RWPE2 (cell line): ENCODE measurements at regions not wholly inside any gene's neighbourhood (a gene's known extent, or its start where the extent isn't known, plus 50 kb on each side); places are given as distances from the start of the nearest gene placed in this dataset.
A peak's percentile ranks its signal among the peaks of the same experiment; 100 is the strongest.

Source experiments
- ATAC-seq: fragments of 200-7000 bp; cut with Tn5 transposase; 3 replicates; pipeline ENCODE4 v1.9.1; 2021; ENCODE audit warnings: low read depth
- DNase-seq: peaks from one replicate; pipeline ENCODE4 v3.0.0-alpha.2; 2020; ENCODE audit warnings: low spot score
- H3K27ac ChIP-seq: fragments of 450-650 bp; 2 replicates; pipeline ENCODE4 v1.5.1; 2017; ENCODE audit warnings: mild to moderate bottlenecking; ENCODE audit not compliant: poor library complexity, severe bottlenecking
- H3K27me3 ChIP-seq: fragments of 250-450 bp; sonication (Bioruptor Pico); 2 replicates; pipeline ENCODE4 v1.5.1; 2021; ENCODE audit warnings: mild to moderate bottlenecking, moderate library complexity; ENCODE audit not compliant: insufficient read depth, poor library complexity, severe bottlenecking
- H3K36me3 ChIP-seq: fragments of 250-450 bp; sonication (Bioruptor Pico); 2 replicates; pipeline ENCODE4 v1.5.1; 2020; ENCODE audit warnings: low read depth, mild to moderate bottlenecking, moderate library complexity
- H3K4me1 ChIP-seq: fragments of 250-450 bp; sonication (Bioruptor Pico); 2 replicates; pipeline ENCODE4 v1.5.1; 2021; ENCODE audit warnings: mild to moderate bottlenecking, moderate library complexity; ENCODE audit not compliant: insufficient read depth, poor library complexity, severe bottlenecking
- H3K4me3 ChIP-seq: fragments of 250-450 bp; sonication (Bioruptor Pico); 2 replicates; pipeline ENCODE4 v1.5.1; 2021; ENCODE audit warnings: mild to moderate bottlenecking, moderate library complexity; ENCODE audit not compliant: severe bottlenecking
- H3K9me3 ChIP-seq: fragments of 250-450 bp; sonication (Bioruptor Pico); 2 replicates; pipeline ENCODE4 v1.5.1; 2021; ENCODE audit warnings: mild to moderate bottlenecking, moderate library complexity; ENCODE audit not compliant: severe bottlenecking
- TF ChIP-seq, protein P1 (sequence below): fragments of 450-650 bp; IDR thresholded peaks from one replicate; pipeline ENCODE4 v1.5.1; 2017; ENCODE audit warnings: mild to moderate bottlenecking, moderate library complexity; ENCODE audit not compliant: poor library complexity, severe bottlenecking

DNA sequence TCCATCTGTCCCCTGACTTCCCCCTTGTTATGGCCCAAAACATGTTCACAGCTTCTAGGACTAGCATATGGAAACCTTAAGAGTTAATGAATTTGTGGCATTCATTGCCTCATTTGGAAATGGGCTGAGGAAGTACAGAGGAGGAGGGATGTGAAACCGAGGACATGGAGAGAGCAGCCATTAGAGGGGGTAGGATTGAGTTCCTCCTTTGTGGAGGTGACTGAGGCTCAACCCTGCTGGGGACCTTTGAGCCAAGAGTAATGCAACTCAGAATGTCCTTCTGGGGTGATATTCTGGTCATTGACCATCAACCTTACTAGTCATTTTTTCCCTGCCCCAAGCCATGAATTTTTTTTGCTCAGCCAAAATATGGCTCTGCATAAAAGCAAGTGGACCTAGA, 109.4 kb downstream of the ZNF518B start:
- H3K4me3 ChIP-seq: no peak overlapping the region
- H3K27me3 ChIP-seq: no peaks in the 10 kb centered on the region
- no peak for ATAC-seq
- no peaks in the 10 kb centered on the region for H3K9me3 ChIP-seq
- DNase-seq: no peak
- no peaks in the 10 kb centered on the region for H3K36me3 ChIP-seq
- TF ChIP-seq, protein P1, sequence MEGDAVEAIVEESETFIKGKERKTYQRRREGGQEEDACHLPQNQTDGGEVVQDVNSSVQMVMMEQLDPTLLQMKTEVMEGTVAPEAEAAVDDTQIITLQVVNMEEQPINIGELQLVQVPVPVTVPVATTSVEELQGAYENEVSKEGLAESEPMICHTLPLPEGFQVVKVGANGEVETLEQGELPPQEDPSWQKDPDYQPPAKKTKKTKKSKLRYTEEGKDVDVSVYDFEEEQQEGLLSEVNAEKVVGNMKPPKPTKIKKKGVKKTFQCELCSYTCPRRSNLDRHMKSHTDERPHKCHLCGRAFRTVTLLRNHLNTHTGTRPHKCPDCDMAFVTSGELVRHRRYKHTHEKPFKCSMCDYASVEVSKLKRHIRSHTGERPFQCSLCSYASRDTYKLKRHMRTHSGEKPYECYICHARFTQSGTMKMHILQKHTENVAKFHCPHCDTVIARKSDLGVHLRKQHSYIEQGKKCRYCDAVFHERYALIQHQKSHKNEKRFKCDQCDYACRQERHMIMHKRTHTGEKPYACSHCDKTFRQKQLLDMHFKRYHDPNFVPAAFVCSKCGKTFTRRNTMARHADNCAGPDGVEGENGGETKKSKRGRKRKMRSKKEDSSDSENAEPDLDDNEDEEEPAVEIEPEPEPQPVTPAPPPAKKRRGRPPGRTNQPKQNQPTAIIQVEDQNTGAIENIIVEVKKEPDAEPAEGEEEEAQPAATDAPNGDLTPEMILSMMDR: no peak
- H3K27ac ChIP-seq: peak overlapping the region; percentile 77
- H3K4me1 ChIP-seq: peaks cover 18% of the 10 kb centered on the region

DNA sequence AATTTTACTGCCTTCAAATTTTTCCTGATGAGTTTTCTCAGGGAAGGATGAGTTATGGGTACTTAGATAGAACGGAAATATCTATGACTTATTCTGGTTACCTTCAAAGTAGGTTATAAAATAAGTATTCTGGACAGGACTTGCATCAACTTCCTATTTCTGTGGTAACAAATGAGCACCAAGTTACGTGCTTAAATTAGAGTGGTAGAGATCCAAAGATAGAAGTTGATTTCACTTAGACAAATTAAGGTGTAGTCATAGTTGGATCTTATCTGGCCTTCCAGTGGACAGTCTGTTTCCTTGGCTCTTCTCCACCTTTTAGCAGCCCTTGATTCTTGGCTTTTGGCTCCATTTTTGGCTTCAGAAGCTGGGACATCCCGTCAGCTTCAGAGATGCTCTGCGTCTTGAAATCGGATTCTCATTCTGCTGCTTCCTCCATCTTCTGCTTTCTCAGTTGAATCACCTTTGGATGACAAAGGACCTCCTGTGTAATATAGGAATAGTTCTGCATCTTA, 109.9 kb downstream of the ZNF518B start:
- no peak overlapping the region for H3K4me3 ChIP-seq
- H3K27ac ChIP-seq: peak overlapping the region; percentile 77
- no peaks in the 10 kb centered on the region for H3K9me3 ChIP-seq
- DNase-seq: no peak
- H3K36me3 ChIP-seq: no peaks in the 10 kb centered on the region
- no peaks in the 10 kb centered on the region for H3K27me3 ChIP-seq
- TF ChIP-seq, protein P1: no peak
- ATAC-seq: peak; percentile 48
- peaks cover 18% of the 10 kb centered on the region for H3K4me1 ChIP-seq

DNA sequence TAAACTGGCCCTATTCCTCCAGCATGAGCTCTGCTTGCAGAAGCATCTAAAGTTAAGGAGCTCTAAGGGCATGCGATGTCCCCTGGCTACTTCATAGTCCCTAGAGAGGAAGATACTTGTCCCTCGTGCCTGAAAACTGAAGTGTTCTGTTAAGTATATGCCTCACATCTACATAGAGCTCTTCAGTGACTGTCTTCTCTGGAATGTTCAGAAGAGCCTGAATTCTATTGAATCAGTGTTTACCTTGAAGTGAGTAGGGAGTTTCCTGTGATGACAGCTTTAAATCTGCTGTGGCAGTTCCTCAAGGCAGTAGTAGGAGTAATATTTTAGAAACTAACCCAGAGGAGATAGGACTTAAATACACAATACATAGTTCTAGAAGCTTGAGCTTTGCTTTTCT, 111.2 kb downstream of the ZNF518B start:
- Histone ChIP-seq H3K9me3 (no peaks in the 10 kb centered on the region), H3K4me1 (peaks cover 18% of the 10 kb centered on the region), H3K27me3 (no peaks in the 10 kb centered on the region), H3K36me3 (no peaks in the 10 kb centered on the region), H3K27ac (peak overlapping the region; percentile 77), H3K4me3 (no peak overlapping the region)
- TF ChIP-seq, protein P1: no peak
- ATAC-seq (peak; percentile 99), DNase-seq (no peak)

DNA sequence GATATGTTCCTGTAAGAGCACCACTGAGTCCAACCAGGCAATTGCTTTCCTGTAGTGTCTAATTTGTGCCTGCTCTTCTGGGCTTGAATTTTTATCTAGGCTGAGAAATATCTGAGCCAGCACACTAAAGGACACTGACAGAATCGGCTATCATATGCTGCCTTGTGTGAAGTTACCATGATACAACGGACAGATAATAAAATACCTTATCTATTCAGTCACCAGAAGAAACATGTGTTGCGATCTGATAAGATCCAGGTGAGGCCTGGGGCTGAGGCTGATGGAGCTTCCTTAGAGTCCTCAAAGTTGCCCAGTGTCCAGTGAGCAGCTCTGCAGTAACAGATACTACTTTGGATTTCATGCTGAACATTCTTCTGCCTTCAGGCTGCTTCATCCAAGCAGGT, 111.8 kb downstream of the ZNF518B start:
- no peaks in the 10 kb centered on the region for H3K27me3 ChIP-seq
- TF ChIP-seq, protein P1: no peak
- peak overlapping the region; percentile 77 for H3K27ac ChIP-seq
- H3K4me3 ChIP-seq: no peak overlapping the region
- no peak for DNase-seq
- H3K9me3 ChIP-seq: no peaks in the 10 kb centered on the region
- no peak for ATAC-seq
- no peaks in the 10 kb centered on the region for H3K36me3 ChIP-seq
- H3K4me1 ChIP-seq: peaks cover 18% of the 10 kb centered on the region

DNA sequence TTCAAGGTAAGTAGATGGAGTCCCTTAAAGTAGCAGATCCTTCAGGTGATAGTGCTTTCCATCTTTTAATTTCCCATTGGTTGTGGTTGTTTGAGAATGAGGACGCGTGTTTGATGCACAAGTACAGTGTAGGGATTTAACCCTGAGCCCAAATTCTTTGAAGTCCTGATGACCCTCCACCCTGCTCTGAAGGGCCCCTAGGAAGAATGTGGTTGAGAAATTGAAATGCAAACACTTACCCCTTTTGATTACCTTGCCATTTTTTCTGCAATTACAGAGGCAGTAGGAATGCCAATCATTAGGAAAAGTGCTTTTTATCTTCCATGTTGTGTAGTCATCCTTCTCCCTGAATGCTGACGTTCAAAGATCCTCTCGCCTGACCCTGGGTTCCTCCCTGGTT, 112.4 kb downstream of the ZNF518B start:
- DNase-seq: no peak

More for the DNA sequence above, 112.4 kb downstream of the ZNF518B start:
- no peak for ATAC-seq
- H3K4me1 ChIP-seq: peaks cover 18% of the 10 kb centered on the region
- no peaks in the 10 kb centered on the region for H3K36me3 ChIP-seq
- no peaks in the 10 kb centered on the region for H3K27me3 ChIP-seq
- H3K27ac ChIP-seq: no peak overlapping the region
- H3K4me3 ChIP-seq: no peak overlapping the region
- no peaks in the 10 kb centered on the region for H3K9me3 ChIP-seq
- TF ChIP-seq, protein P1: no peak
